Activated CD8-positive, alpha-beta memory T cell treated with anti-CD3 and anti-CD28 coated beads, Interleukin-2, amount 50 U/mL, for 1 hour (primary cell): ENCODE measurements at regions not wholly inside any gene's neighbourhood (a gene's known extent, or its start where the extent isn't known, plus 50 kb on each side); places are given as distances from the start of the nearest gene placed in this dataset.

Experiments
- DNase-seq: peaks from one replicate; pipeline ENCODE4 v3.0.0-alpha.2; 2020; ENCODE audit errors: extremely low read depth

GRCh38 chr18:76546088-76546435 is 51.0 kb upstream of the ZNF516 start:
- no peak for DNase-seq

- DNase-seq = no peak
These were observed 50.5 kb upstream of the ZNF516 start for GRCh38 chr18:76545433-76546087.

GRCh38 chr18:76544511-76545345 is 49.7 kb upstream of the ZNF516 start:
- DNase-seq = no peak
